GM19455 (cell line): ENCODE measurements at regions not wholly inside any gene's neighbourhood (a gene's known extent, or its start where the extent isn't known, plus 50 kb on each side); places are given as distances from the start of the nearest gene placed in this dataset.

ENCODE experiments used
- ATAC-seq: cut with Tn5 transposase; IDR thresholded peaks from one replicate; pipeline ENCODE4 v1.9.1; 2021; ENCODE audit not compliant: unreplicated experiment

DNA sequence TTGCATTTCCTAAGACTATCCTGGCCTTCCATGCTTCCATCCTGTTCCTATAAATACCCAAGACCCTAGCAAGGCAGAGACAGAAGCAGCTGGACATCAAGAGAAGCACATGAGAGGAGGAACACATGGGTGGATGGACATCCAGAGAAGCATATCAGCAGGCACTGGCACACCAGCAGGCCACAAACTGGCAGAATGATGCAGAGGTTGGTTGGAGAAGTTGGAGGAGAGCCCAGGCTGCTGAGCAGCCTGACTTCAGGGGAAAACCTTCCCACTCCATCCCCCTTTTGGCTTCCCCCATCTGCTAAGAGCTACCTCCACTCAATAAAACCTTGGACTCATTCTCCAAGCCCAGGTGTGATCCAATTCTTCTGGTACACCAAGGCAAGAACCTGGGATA, 332.5 kb downstream of the FRK start:
- no peak for ATAC-seq

DNA sequence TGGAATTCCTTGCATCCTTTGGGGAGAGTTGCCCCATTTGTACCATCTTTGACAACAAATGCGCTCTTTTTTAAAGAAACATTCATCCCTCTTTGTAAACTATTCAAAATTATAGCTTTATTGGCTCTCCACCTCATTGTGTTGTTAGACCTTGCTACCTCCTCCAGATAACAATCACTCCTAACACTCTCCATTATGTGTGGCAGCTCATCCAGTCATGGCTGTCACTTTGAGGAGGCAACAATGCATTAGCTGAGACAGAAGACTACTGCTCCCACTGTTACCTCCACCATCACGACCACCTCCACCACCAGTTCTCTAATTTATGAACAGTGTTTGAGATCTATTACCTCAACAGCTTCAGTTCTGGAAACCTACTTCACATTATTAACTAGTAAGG, 339.1 kb downstream of the FRK start:
- ATAC-seq = no peak

DNA sequence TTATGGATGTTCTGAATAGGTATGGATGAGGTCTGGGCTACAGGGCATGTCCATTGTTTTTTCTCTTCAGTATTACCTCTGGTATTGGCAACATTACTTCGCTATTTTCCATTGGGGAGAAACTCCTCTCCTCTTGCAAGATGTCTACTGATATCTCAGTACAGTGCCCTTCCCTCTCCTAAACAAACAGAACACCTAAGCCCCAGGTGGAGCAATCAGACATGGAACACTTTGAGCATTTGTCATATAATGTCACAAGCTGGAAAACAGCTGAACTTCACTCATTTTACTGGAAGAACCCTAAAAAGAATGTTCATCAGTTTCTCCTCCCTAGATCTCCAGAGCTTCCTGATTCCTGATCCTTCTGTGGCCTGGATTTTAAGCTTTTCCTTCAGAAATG, 339.8 kb downstream of the FRK start:
- ATAC-seq = no peak

DNA sequence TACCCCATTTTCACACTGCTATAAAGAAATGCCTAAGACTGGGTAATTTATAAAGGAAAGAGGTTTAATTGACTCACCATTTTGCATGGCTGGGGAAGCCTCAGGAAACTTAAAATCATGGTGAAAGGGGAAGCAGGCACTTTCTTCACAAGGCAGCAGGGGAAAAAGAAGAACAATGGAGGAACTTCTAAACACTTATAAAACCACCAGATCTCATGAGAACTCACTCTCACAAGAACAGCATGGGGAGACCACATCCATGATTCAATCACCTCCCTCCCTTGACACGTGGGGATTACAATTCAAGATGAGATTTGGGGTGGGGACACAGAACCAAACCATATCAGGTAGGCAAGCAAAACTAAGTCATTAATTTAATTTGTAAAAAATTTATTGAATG, 343.2 kb downstream of the FRK start:
- no peak for ATAC-seq

DNA sequence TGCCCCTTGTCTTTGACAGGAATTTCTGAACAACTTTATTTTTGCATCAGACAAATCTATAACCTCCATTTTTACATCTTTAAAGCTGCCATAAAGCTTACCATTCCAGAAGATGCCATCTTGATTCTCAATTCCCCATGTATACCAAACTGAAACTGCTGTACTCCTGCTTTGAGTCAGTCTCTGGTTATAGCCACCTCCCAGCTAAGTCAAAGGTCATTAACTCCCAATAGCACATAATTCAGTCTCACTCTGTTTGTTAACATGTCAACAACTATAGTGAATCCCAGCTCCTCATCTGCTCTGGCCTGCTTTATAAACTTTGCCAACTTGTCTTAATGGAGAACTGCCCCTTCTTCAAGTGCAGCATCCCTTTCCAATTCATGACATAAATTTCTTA, 343.6 kb downstream of the FRK start:
- ATAC-seq = peak; percentile 85

DNA sequence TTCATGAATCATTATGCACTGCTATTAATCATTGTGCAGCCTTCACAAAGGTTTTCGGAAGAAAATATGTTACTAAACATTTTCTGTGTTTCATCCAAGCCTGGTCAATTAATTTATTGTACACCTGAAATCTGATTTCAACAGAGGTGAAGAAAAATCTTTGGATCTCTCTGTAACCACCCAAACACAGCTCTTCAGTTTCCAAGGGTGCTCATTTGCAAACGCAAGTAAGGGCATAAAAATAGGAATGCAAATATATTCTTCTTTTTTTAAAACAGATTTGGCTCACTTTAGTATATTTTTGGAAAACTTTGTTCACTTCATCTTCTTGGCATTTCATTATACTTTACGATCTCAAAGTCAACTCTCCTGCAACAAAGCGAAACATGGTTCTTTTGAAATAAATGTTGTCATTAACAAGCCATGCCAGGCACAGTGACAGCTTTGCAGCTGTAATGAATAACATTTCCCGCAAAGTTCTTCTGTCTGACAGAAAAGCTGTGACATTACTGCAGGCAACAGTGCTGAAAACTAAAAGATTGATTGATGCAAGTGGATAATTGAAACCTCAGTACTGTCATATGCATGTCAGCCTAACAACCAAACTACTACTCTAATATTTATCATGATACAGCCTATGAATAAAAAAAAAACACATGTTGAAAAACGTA, 348.3 kb downstream of the FRK start:
- no peak for ATAC-seq

DNA sequence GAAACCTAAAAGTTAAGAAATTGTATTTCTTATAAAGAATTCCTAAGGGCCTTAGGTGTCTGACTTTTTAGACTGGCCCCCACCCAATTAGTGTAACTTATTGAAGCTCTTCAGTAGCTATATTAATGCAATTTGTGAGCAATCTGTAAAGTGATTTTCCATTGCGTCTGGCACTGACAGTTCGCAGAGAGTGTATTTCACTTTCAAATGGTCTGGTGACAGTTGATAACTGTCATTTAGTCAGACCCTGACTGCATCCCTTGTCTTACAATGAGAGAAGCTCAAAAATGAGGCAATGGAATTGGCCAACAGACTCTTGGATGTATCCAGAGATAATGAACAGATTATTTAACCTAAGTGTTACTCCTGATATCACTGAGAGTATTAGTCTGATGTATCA, 351.8 kb downstream of the FRK start:
- ATAC-seq = no peak

DNA sequence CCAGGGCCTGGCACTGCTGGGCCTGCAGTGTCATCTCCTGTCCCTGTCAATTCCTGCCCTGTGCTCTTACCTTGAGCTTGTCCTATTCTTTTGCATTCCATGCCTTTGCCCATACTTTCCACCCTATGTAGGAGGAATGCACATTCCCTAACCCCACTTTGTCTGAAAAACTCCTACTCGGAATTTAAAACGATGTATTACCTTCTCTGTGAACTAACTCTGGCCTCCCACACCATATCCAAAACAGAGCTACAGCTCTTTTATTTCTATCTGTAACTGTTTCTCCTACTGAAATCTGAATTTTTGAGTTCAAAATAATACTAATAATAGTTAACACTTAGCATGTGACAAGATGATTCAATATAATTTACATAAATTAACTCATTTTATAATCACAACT, 353.7 kb downstream of the FRK start:
- no peak for ATAC-seq

DNA sequence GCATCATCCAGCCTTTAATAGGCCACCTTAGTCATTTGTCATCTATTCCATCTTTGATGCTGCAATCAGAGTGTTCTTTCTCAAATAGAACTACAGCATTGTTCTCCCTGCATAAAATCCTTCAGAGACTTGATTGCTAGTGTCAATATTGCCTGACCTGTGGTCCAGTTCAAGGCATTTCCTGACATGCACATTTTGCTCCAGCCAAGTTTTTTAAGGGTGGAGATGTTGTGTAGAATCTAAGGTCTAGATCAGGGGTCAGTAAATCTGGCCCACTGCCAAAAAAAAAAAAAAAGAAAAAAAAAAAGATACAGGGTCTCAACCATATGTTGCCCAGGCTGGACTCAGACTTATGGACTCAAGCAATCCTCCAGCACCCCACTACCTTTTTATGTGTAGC, 354.4 kb downstream of the FRK start:
- no peak for ATAC-seq

DNA sequence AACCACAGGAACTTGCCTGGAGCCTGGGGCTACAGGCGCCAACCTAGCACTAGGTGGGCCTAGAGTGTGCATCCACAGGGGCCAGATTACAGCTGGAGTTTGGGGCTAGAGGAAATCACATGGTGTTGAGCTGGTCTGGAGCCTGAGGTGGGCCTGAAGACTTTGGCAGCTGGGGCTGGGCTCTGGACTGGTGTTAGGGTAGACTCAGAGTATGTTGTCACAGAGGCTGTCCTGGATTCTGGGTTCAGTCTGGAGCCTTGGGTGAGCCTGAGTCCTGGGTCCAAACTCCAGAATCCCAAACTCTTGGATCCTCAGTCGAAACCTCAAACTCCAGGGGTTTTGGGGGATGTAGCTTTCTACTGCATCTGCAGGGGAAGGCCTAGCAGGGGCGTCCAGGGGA, 356.7 kb downstream of the FRK start:
- no peak for ATAC-seq

DNA sequence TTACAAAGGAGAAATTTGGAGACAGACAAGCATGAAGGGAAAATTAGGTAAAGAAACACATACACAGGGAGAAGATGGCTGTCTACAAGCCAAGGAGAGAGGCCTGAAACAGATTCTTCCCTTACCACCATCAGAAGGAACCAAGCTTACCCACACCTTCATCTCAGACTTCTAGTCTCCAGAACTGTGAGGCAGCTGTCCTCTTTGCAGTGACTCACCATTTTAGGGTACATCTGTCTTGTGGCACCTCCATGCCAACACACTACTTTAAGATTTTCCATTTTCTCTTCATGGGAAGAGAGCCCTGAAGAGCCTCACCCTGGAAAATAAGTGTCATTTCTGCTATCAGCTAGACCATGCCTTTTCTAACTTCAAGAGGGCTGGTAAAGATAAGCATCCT, 369.3 kb downstream of the FRK start:
- ATAC-seq = no peak

DNA sequence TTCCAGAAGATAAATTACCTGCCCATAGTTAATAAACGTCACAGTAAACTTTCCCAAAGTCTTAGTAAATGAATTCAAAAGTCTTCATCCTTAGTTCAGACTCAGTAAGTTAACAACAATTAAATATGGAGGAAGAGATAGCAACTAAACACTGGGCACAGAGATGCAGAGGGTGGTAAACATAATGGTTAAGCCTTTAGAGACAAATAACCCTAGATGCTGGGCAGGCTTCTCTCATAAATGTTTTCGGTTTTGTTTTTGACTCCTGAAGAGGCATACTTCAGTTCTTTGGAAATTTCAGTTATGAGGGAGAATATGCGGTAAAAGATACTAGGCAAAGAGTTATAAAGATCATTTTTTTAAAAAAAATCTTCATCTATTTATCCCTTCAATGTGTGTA, 369.8 kb downstream of the FRK start:
- ATAC-seq = no peak

DNA sequence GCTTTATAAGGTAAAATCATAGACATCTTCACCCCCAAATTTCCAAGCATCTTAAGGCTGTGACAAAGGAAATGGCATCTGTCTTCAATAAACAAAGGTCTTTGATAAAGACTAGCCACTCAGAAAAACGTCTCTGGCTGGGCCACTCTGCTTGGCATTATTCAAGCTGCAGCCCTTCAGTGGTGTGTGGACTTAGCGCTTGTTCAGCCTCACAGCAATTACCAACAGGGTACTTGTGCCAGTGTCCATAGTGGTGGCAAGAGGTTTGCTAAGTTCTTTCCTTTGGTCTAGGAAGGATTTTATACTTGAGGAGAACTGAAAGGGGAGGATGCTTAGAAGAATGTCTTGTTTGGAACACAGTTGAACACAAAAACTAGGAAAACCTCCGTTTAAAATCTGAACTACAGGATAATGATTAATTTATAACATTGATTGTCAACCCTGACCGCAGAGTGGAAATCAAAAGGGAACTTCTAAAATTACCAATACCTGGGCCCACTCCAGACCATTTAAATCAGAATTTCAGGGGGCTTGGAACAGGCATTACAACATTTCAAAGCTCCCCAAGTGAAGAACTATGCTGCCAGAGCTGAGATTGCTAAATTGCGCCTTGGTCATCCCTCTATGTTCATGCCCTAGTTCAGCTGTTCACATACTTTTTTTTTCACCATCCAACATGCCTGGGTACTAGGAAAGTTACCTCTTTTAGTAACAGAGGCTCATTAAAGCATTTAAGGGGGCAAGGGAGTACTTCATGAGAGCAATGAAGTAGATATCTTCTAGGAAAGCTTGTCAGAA, 378.5 kb downstream of the FRK start:
- ATAC-seq = no peak

DNA sequence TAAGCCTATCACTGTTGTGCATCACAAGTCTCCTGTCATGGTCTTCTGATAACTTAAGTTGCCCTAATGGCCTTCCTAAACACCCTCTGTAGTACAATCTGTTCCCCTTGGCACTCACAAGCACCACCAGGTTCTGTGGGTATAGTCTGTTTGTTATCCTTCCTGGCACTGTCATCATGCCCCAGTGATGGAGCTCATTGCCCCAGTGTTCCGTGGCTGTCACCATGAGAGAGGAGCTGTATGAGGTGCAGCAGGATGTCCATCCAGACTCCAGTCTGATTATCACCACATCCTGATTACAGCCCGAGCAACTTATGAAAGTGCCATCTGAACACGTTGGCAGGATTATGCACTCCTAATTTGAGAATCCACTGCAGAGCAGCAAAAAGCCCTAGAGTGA, 380.1 kb downstream of the FRK start:
- ATAC-seq = no peak

DNA sequence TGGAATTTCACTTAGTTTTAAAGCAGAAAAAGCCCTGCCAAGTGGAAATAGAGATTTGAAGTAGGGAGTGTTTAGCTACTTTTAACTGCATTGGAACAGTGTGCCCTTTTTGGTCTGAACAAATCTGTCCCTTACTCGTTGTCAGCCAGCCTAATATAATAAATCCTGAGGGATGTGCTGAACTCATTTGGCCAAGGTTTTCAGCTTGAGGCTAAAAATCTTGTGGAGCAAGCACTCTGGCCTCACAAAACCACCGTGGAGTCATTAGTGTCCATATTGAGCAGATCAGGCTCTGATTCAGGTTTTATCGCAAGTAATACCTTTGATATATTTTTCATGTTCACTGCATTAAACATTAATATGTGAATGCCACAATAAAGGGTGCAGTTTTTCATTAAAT, 383.5 kb downstream of the FRK start:
- ATAC-seq = no peak

DNA sequence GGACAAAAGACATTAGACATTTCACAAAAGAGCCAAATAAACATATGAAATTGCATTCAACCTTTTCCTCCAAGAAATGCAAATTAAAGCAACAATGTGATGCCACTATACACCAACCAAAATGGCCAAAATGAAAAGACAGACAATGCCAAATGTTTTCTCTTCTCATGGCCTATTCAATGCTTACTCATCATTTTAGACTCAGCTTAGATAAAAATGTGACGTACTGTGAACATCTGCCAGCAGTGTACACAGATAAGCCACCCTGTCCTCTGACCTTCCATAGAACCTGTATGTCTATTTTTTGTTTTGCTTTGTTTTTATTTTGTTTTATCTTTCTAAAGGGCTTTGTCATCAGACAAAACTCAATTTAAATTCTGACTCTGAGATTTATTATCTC, 385.2 kb downstream of the FRK start:
- ATAC-seq = no peak

DNA sequence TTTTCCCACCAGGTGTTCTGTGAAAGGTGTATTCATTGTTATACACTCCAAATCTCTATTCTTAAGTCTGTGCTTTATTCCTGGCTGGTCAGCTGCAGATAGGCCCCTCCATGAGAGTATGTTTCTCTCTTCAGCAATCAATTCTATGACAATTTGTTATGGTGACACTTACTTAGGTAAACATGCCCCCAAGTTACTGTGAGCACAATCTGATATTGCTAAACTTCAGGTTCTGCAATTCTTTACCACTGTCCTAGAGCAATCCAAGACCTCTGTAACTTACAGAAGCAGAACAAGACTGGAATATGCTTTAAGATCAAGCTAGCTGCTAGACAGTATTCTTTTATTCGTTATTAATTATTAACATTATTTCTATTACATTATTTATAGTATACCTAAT, 391.9 kb downstream of the FRK start:
- ATAC-seq = no peak

DNA sequence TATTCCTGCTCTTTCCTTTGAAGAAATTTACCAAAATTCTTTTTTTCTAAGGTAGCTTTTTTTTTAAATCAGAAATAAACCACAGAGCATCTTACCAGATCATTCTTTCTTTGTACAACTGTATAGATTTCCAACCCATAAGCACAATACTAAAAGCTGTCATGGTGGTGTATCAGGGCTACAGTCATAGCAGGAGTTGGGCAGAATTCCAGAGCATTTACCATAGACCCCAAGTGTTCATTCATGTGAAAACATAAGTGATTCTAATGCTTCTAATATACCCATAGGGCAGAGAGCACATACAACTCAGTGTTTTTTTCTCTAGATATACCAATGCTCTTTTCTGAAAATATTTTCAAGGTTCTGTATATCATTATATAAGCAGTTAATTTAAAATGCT, 392.5 kb downstream of the FRK start:
- no peak for ATAC-seq

DNA sequence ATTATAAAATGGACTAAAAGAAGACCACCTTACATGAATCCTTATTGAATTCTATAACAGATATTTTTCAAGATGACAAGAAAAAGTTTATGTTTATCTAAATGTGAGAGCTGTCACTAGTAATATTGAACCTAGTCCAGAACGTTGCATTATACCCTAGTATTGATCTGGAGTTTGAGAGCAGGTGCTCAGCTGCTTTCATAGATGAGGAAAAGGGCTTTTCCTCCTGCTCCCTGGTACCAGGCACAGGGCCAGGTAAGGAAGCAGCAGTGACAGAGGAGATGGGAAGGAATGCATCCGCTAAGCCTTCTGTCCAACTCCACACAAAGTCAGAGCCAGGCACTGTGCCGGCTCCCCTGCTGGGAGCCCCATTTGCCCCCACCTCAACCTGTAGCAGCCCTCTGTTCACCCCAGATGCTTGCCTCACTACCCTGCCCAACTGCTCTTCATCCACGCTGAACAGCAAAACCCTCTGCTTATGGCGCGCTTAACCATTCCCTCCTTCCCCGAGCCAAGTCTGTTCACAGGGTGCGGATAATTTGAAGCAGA, 393.1 kb downstream of the FRK start:
- ATAC-seq = no peak

DNA sequence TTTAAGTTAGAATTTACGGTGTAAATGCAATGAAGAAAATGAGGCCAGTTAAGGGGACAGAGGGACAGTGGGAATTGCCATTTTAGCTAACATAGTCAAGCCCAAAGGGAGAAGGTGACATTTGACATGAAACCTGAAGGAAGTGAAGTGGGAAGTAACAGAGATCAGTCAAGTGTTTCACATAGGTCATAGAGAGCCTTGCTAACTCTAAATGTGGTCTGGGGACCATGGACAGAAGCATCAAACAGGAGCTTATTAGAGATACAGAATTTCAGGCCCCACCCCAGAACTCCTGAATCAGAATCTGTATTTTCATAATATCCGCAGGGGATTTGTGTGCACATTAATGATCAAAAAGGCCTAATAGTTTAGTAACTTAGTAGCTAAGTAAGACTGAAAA, 393.7 kb downstream of the FRK start:
- ATAC-seq = no peak

DNA sequence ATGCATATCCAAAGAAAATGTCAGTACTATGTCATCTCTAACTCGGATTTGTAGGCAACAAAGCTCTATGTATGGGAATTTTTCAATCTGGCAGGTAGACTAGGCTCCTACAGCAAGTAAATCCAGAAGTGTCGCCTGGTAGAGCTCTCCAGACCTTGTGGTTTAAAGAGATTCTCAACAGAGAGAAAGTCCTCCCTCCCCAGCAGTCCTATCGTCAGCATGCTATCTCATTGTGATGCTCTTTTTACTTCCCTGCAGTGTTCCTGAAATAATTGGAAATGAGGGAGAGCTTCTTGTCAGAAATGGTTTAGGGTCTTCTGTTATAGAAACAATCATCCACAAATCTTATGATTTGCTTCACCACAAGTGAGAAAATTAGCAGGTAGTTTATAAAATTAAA, 395.4 kb downstream of the FRK start:
- ATAC-seq = no peak

DNA sequence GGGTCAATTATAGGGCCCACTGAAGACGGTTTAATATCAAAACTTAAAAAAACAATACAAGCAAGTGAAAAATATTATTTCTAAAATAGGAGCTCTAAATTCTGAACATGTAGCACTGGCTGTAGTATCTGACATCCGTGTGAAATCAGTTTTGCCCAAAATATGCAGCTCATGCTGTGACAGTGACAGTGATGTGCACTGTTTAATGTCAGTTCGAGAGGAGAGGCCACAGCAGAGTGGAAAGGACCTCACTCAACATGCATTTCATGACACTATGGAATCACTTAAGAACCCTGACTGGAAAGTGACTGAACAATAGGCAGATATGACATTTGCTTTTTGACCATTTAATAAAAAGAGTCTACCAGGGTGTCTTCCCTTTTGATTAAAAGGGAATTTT, 397.0 kb downstream of the FRK start:
- no peak for ATAC-seq

DNA sequence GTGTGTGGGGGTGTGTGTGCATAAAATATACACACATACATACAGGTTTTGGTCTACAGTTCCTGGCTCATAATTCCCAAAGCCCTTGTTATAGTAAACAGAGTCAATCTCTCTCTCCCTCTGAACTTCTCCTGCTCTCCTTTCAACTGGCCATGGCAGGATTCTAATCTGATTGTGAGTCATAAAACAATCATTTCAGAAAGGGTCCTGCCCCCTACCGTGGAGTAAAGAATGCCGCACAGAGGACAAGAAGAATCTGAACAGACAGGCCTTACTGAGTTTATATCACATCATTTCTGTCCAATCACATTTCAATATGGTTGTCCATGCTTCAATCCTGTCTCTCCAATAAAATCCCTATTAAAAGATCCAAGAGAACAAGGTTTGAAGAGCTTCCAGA, 416.9 kb downstream of the FRK start:
- ATAC-seq = no peak
